Activated naive CD4-positive, alpha-beta T cell treated with anti-CD3 and anti-CD28 coated beads for 36 hours (primary cell): ENCODE measurements at regions not wholly inside any gene's neighbourhood (a gene's known extent, or its start where the extent isn't known, plus 50 kb on each side); places are given as distances from the start of the nearest gene placed in this dataset.
"Not testable (repeated sequence)": the region's sequence is repeated elsewhere in the genome, so short reads cannot be mapped to it uniquely, and the experiment has no call there.

Experiments
- CTCF ChIA-PET: fragments of 350-600 bp; sonication (Branson Sonifier 250); formaldehyde crosslinking; loops from one replicate; lab custom pipeline; 2021; ENCODE audit warnings: antibody characterized with exemption; lab: Charles Lee
- DNase-seq: peaks from one replicate; pipeline ENCODE4 v3.0.0-alpha.2; 2020
- H3K27ac Mint-ChIP-seq: one replicate; pipeline ENCODE4 v1.8.0; 2021; ENCODE audit warnings: mild to moderate bottlenecking, mixed read lengths
- H3K27me3 Mint-ChIP-seq: one replicate; pipeline ENCODE4 v1.8.0; 2021; ENCODE audit warnings: low read depth, mixed read lengths
- H3K36me3 Mint-ChIP-seq: one replicate; pipeline ENCODE4 v1.8.0; 2021; ENCODE audit warnings: low read depth, mixed read lengths
- H3K4me1 Mint-ChIP-seq: one replicate; pipeline ENCODE4 v1.8.0; 2021; ENCODE audit warnings: low read depth, mixed read lengths
- H3K4me3 Mint-ChIP-seq: one replicate; pipeline ENCODE4 v1.8.0; 2021; ENCODE audit warnings: mild to moderate bottlenecking, moderate library complexity, mixed read lengths
- H3K9me3 Mint-ChIP-seq: one replicate; pipeline ENCODE4 v1.8.0; 2021; ENCODE audit warnings: mixed read lengths
- intact Hi-C: fragments of 100-400 bp; cut with micrococcal nuclease; formaldehyde crosslinking; loops from one replicate; pipeline ENCODE4 v1.15.1; 2023

DNA sequence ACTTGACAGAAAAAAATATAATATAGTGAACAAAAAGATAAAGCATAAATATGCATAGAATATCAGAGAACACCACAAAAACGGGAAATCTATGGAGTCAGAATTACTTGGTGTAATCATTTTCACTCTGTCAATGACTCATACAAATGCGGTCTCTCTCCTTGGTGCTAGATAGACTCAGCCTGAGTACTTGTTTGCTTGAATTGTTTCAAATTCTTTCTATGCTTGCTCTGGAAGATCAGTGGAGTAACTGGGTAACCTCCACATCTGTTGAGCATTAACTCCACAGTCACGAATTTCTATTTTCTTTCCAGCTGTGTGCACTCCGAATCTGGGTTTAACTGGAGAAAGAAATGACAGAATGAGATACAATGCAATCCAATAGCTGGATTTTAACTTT, 760.4 kb downstream of the ZPLD1 start:
- no peak overlapping the region for H3K27ac Mint-ChIP-seq
- no peaks in the 10 kb centered on the region for H3K36me3 Mint-ChIP-seq
- no peak overlapping the region for H3K4me3 Mint-ChIP-seq
- intact Hi-C loops = no loop called here
- no peaks in the 10 kb centered on the region for H3K27me3 Mint-ChIP-seq
- DNase-seq = no peak
- H3K4me1 Mint-ChIP-seq = no peaks in the 10 kb centered on the region
- H3K9me3 Mint-ChIP-seq = peaks cover 3% of the 10 kb centered on the region
- CTCF ChIA-PET = no interaction called here

GRCh38 chr3:103203441-103203840, 768.6 kb downstream of the ZPLD1 start:
- CTCF ChIA-PET = no interaction called here
- Mint-ChIP-seq H3K4me3 (no peak overlapping the region), H3K36me3 (no peaks in the 10 kb centered on the region), H3K27ac (no peak overlapping the region), H3K27me3 (no peaks in the 10 kb centered on the region), H3K9me3 (peaks cover 2% of the 10 kb centered on the region), H3K4me1 (no peaks in the 10 kb centered on the region)
- DNase-seq = no peak
- intact Hi-C loops = no loop called here

GRCh38 chr3:103210583-103210982, 775.8 kb downstream of the ZPLD1 start:
- intact Hi-C loops = no loop called here
- H3K4me1 Mint-ChIP-seq = no peaks in the 10 kb centered on the region
- no peaks in the 10 kb centered on the region for H3K27me3 Mint-ChIP-seq
- H3K36me3 Mint-ChIP-seq = no peaks in the 10 kb centered on the region
- no peaks in the 10 kb centered on the region for H3K9me3 Mint-ChIP-seq
- H3K4me3 Mint-ChIP-seq = no peak overlapping the region
- DNase-seq = no peak
- H3K27ac Mint-ChIP-seq = no peak overlapping the region
- CTCF ChIA-PET = no interaction called here

DNA sequence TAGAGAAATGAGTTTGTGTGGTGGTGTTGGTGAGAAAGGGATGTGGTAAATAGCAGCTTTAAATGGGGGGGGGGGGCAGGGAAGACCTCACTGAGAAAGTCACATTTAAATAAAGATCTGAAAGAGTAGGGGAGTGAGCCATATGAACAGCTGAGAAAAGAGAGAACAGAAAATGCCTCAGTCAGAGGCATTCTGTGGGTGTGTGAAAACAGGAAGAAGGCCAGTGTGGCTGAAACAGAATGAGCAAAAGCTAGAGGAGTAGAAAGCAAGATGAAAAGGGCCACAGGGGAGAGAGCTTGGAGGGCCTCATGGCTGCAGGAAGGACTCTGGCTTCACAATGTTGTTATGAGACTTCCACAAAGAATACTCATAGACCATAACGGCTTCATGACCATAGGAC, 783.3 kb downstream of the ZPLD1 start:
- no peak overlapping the region for H3K27ac Mint-ChIP-seq
- CTCF ChIA-PET = no interaction called here
- H3K4me1 Mint-ChIP-seq = no peaks in the 10 kb centered on the region

DNA sequence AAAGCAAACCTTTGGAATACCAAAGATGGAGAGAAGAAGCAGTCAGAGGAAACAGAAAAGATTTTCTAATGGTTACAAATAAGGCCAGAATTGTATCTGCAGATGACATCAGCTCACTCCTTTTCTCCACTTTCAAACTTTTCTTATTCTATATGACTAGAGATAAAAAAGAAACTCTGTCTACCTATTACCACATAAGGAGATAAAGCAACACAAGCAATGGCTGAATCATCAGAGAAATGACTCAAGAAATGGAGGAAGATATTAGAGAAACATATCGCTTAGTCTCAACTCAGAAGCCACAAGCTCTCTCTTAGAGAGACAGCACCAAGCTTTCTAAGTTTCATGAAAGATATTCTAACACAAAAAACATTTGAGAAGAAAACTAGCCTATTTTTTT, 784.0 kb downstream of the ZPLD1 start:
- intact Hi-C loops = no loop called here
- peaks cover 2% of the 10 kb centered on the region for H3K9me3 Mint-ChIP-seq
- H3K4me1 Mint-ChIP-seq = no peaks in the 10 kb centered on the region
- H3K27me3 Mint-ChIP-seq = no peaks in the 10 kb centered on the region
- CTCF ChIA-PET = no interaction called here
- no peak overlapping the region for H3K27ac Mint-ChIP-seq
- H3K36me3 Mint-ChIP-seq = no peaks in the 10 kb centered on the region
- H3K4me3 Mint-ChIP-seq = no peak overlapping the region
- DNase-seq = no peak

More for the DNA sequence above, 783.3 kb downstream of the ZPLD1 start:
- Mint-ChIP-seq H3K27me3 (no peaks in the 10 kb centered on the region), H3K9me3 (peaks cover 2% of the 10 kb centered on the region), H3K36me3 (no peaks in the 10 kb centered on the region), H3K4me3 (no peak overlapping the region)
- intact Hi-C loops = no loop called here
- no peak for DNase-seq

DNA sequence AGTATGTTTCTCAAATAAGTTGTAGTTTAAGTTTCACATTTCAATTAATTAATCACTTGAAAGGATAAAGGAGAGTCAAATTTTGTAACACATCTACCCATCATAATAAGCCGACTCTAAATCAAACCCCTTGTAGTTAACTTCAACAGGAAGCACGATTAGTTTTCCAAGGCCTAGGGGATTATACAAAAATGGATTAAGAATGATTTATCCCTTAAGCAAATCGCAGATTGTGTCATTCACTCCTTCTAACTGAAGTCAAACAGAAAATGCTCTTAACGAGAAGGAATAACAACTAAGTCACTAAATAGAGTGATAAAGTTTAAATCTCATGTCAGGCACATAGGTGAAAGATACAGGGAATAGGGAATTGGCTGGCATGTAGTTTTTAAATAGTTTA, 792.8 kb downstream of the ZPLD1 start:
- no peak for DNase-seq
- H3K4me3 Mint-ChIP-seq = no peak overlapping the region
- intact Hi-C loops = no loop called here
- H3K36me3 Mint-ChIP-seq = no peaks in the 10 kb centered on the region
- no peak overlapping the region for H3K27ac Mint-ChIP-seq
- CTCF ChIA-PET = no interaction called here
- H3K9me3 Mint-ChIP-seq = peaks cover 4% of the 10 kb centered on the region
- no peaks in the 10 kb centered on the region for H3K27me3 Mint-ChIP-seq
- no peaks in the 10 kb centered on the region for H3K4me1 Mint-ChIP-seq

DNA sequence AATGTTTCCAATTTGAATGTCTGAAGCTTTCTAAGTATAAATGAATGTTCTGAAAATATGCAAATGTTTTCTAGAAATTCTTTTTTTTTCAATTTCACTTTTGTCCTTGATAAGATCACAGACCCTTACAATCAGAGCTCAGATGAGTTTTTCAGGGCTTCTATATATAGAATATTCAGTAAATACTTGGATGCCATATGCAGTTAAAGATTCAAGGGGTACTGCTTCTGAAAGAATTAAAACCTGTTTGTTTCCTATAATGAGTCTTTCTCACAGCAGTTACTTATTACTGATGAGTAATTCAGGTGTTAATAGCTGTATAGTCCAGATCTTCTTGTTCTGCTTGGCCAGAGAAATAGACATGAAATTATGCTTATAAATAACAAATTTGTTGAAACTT, 812.6 kb downstream of the ZPLD1 start:
- intact Hi-C loops = no loop called here
- no peak overlapping the region for H3K4me3 Mint-ChIP-seq
- H3K27me3 Mint-ChIP-seq = no peaks in the 10 kb centered on the region
- H3K27ac Mint-ChIP-seq = no peak overlapping the region
- no peaks in the 10 kb centered on the region for H3K36me3 Mint-ChIP-seq
- DNase-seq = no peak
- no peaks in the 10 kb centered on the region for H3K4me1 Mint-ChIP-seq
- CTCF ChIA-PET = no interaction called here
- peaks cover 1% of the 10 kb centered on the region for H3K9me3 Mint-ChIP-seq

GRCh38 chr3:103254827-103255226, 820.0 kb downstream of the ZPLD1 start:
- not testable (repeated sequence) for H3K27ac Mint-ChIP-seq

DNA sequence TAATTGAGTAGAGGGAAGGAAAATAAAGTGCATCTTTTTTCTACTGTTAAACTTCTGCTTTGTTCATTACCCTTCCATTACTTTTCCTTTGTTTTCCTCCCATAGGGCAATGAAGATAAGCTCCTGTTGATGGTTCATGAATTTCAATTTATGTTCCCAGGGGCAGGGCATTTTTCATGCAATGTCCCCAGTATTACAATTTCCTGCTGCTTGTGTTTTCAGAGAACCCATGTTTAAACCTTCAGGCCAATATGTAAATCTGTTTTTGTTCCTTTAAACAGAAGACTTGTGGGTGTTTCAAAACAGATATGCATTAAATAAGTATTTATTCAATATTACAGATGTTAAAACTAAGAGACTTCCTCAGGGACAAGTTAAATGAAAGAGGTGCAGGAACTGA, 834.5 kb downstream of the ZPLD1 start:
- Mint-ChIP-seq H3K9me3 (peaks cover 10% of the 10 kb centered on the region), H3K27me3 (no peaks in the 10 kb centered on the region), H3K4me1 (no peaks in the 10 kb centered on the region), H3K27ac (no peak overlapping the region), H3K4me3 (no peak overlapping the region), H3K36me3 (no peaks in the 10 kb centered on the region)
- CTCF ChIA-PET = no interaction called here
- intact Hi-C loops = no loop called here
- DNase-seq = no peak

More at GRCh38 chr3:103254827-103255226, 820.0 kb downstream of the ZPLD1 start:
- H3K4me1 Mint-ChIP-seq, H3K36me3 Mint-ChIP-seq, H3K27me3 Mint-ChIP-seq, H3K9me3 Mint-ChIP-seq, intact Hi-C loops, CTCF ChIA-PET, H3K4me3 Mint-ChIP-seq, DNase-seq: not testable (repeated sequence)

GRCh38 chr3:103271575-103271974, 836.8 kb downstream of the ZPLD1 start:
- CTCF ChIA-PET = no interaction called here
- H3K27ac Mint-ChIP-seq = no peak overlapping the region
- intact Hi-C loops = no loop called here
- peaks cover 14% of the 10 kb centered on the region for H3K9me3 Mint-ChIP-seq
- no peak for DNase-seq
- H3K4me1 Mint-ChIP-seq = no peaks in the 10 kb centered on the region
- H3K4me3 Mint-ChIP-seq = no peak overlapping the region
- no peaks in the 10 kb centered on the region for H3K36me3 Mint-ChIP-seq
- no peaks in the 10 kb centered on the region for H3K27me3 Mint-ChIP-seq

DNA sequence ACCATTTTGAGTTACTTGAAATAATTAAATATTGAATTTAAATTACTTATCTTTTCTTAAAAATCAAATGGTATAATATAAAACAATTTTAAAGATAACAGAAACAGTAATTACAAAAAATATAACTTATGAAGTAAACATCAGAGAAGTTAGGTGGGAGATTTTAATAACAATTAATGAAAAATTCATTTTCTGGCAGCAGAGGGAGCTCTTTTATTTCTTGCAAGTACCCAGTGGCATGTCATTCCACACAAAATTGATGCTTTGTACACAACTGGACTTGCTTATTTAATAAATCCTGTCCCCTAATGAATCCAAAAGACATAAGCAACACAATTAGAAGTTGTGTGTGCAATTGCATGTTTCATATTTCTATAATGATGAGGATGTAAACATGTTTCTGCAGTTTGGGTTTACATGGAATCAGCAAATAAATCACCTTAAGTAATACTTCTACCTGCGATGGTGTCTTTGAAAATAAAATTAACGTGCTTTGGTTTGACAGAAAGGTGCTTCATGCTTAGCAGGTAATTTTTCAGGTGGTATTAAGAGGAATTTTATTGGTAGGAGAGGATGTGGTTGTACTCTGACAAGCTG, 861.3 kb downstream of the ZPLD1 start:
- H3K4me1 Mint-ChIP-seq = no peaks in the 10 kb centered on the region
- no peaks in the 10 kb centered on the region for H3K36me3 Mint-ChIP-seq
- intact Hi-C loops = no loop called here
- no peak for DNase-seq
- no peak overlapping the region for H3K27ac Mint-ChIP-seq
- peaks cover 4% of the 10 kb centered on the region for H3K9me3 Mint-ChIP-seq
- no peaks in the 10 kb centered on the region for H3K27me3 Mint-ChIP-seq
- H3K4me3 Mint-ChIP-seq = no peak overlapping the region
- CTCF ChIA-PET = interaction anchor here (1.1 kb wide), 1 partner anchor 12 kb away, joined by 3 read pairs; no protein-coding TSS in a partner anchor

- H3K36me3 Mint-ChIP-seq, DNase-seq, H3K27me3 Mint-ChIP-seq, intact Hi-C loops, H3K9me3 Mint-ChIP-seq, H3K4me1 Mint-ChIP-seq, H3K4me3 Mint-ChIP-seq, H3K27ac Mint-ChIP-seq: not testable (repeated sequence)
- CTCF ChIA-PET = interaction anchor here (0.6 to 1.2 kb wide), 3 partner anchors 14 to 624 kb away, joined by 3 to 5 read pairs (median 3); no protein-coding TSS in a partner anchor
Observed at GRCh38 chr3:103297502-103297901, 862.7 kb downstream of the ZPLD1 start.

DNA sequence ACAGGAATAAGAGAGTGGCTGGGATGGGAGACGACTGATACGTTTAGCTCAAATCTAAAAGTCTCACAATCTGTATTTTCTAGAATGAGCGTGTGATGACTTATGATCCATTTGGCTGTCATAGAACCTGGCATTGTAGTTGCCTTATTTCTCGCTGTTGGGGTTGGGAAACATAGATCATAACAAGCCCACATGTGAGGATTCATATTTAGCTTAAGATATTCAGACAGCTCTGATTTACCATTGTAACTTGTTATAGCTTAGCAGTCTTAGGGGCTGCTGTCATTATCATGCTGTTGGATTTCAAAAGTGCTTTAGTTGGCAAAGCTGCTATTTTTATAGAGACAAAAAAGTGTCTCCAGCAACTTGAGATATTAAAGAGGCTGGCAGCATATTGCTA, 871.3 kb downstream of the ZPLD1 start:
- Mint-ChIP-seq H3K4me3 (no peak overlapping the region), H3K9me3 (peaks cover under 1% of the 10 kb centered on the region), H3K27me3 (no peaks in the 10 kb centered on the region), H3K4me1 (no peaks in the 10 kb centered on the region), H3K27ac (no peak overlapping the region), H3K36me3 (no peaks in the 10 kb centered on the region)
- CTCF ChIA-PET = no interaction called here
- intact Hi-C loops = no loop called here
- no peak for DNase-seq
